ENCODE measurements at regions not wholly inside any gene's neighbourhood (a gene's known extent, or its start where the extent isn't known, plus 50 kb on each side); places are given as distances from the start of the nearest gene placed in this dataset.

- intact Hi-C loops (cut with micrococcal nuclease) (no loop called here), dilution Hi-C loops (cut with MboI; ENCODE audit: extremely low pct_ligation_motif_present, low sequenced_read_pairs) (no loop called here)
- CTCF ChIA-PET = no interaction called here
These were observed 1586.5 kb upstream of the SEL1L start for GRCh38 chr14:83120187-83120586.

More at GRCh38 chr14:83120187-83120586, 1586.5 kb upstream of the SEL1L start:
- Histone ChIP-seq H3K36me3 (ENCODE audit: control insufficient read depth in 2 of 2, extremely low read depth in 1 of 2, insufficient read depth in 2 of 2, low read length in 2 of 2) (no peaks in the 10 kb centered on the region), H3K27ac (ENCODE audit: insufficient read depth, low read depth, low read length) (no peak overlapping the region), H2AFZ (ENCODE audit: low read depth, low read length) (no peak overlapping the region), H3K27me3 (ENCODE audit: control insufficient read depth in 2 of 2, insufficient read depth in 2 of 2, low read length in 2 of 2) (no peaks in the 10 kb centered on the region), H3K9ac (replicated peaks; ENCODE audit: extremely low read depth, insufficient read depth, low read length) (no peak overlapping the region), H3K4me2 (ENCODE audit: insufficient read depth, low read length) (no peak overlapping the region), H4K20me1 (replicated peaks; ENCODE audit: control insufficient read depth, extremely low read depth, insufficient read depth, low read length) (no peaks in the 10 kb centered on the region), H3K4me1 (ENCODE audit: control insufficient read depth, extremely low read depth, insufficient read depth, low read length) (no peaks in the 10 kb centered on the region), H3K4me3 (replicated peaks in 1 of 3; ENCODE audit: insufficient read depth in 1 of 3, low read depth in 1 of 3, low read length in 3 of 3) (no peak overlapping the region), H3K79me2 (ENCODE audit: control insufficient read depth, insufficient read depth, low read length) (no peaks in the 10 kb centered on the region), H3K9me1 (replicated peaks; ENCODE audit: control insufficient read depth, extremely low read depth, insufficient read depth, low read length) (no peaks in the 10 kb centered on the region), H3K9me3 (replicated peaks; ENCODE audit: control insufficient read depth, insufficient read depth, low read length) (peaks cover under 1% of the 10 kb centered on the region)
- BruUV-seq (replicated peaks) = no TSS peak
- FAIRE-seq (no peak), DNase-seq (ENCODE audit: low read depth, low spot score) (no peak)
- TF ChIP-seq MYC (IDR thresholded peaks at IDR 0.05; ENCODE audit: low read depth, low read length) (no peak), POLR2A (IDR thresholded peaks at IDR 0.05; ENCODE audit: low read depth, low read length) (no peak), CTCF (IDR thresholded peaks at IDR 0.05; ENCODE audit: extremely low read depth in 1 of 2, insufficient read depth in 1 of 2, low read depth in 1 of 2, low read length in 2 of 2) (no peak), FOS (IDR thresholded peaks at IDR 0.05; ENCODE audit: borderline replicate concordance, insufficient read depth, low read length) (no peak), EZH2 (IDR thresholded peaks at IDR 0.05; ENCODE audit: borderline replicate concordance, low read depth, low read length, severe bottlenecking) (no peak), POLR2AphosphoS5 (IDR thresholded peaks at IDR 0.05; ENCODE audit: insufficient read depth, low read depth, low read length) (no peak), GATA2 (IDR thresholded peaks at IDR 0.05; ENCODE audit: insufficient read depth, insufficient read length, low read depth, low read length) (no peak), JUN (IDR thresholded peaks at IDR 0.05; ENCODE audit: borderline replicate concordance, insufficient read depth, insufficient read length, low read depth) (no peak)
- TF ChIP-seq, protein P1, sequence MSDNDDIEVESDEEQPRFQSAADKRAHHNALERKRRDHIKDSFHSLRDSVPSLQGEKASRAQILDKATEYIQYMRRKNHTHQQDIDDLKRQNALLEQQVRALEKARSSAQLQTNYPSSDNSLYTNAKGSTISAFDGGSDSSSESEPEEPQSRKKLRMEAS (IDR thresholded peaks at IDR 0.05; ENCODE audit: insufficient read depth, insufficient read length) = no peak
- POLR2A ChIA-PET = no interaction called here
